NCI-H187 treated with DMSO at 0.1 percent for 48 hours (cell line): ENCODE measurements at regions not wholly inside any gene's neighbourhood (a gene's known extent, or its start where the extent isn't known, plus 50 kb on each side); places are given as distances from the start of the nearest gene placed in this dataset.

ENCODE experiments used
- DNase-seq: peaks from one replicate; lab custom pipeline; 2025; lab: John Stamatoyannopoulos, UW

- DNase-seq = no peak
These were observed 67.2 kb upstream of the TSLP start for GRCh38 chr5:111004291-111004690.

- DNase-seq = no peak
These were observed 60.7 kb upstream of the TSLP start for GRCh38 chr5:111010783-111011182.

GRCh38 chr5:111013011-111013410 lies 58.5 kb upstream of the TSLP start:
- DNase-seq = no peak

- DNase-seq = no peak
These were observed 54.7 kb upstream of the TSLP start for GRCh38 chr5:111016801-111017200.

- no peak for DNase-seq
These were observed 53.8 kb upstream of the TSLP start for GRCh38 chr5:111017731-111018130.
